ENCODE measurements at regions not wholly inside any gene's neighbourhood (a gene's known extent, or its start where the extent isn't known, plus 50 kb on each side); places are given as distances from the start of the nearest gene placed in this dataset.

DNA sequence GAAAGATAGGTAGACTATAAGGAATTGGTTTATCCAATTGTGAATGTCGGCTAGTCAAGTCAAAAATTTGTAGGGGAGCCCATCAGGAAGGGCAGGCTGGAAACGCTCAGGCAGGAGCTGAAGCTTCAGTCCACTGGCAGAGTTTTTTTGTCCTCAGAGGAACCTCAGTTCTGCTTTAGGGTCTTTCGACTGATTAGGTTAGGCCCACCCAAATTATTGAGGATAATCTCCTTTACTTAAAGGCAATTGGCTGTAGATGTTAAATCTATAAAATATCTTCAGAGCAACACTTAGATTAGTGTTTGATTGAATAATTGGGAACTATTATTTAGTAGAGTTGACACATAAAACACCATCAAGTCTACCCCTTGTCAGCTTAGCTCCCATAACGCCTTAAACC, 105.5 kb upstream of the ARHGAP5 start:
- H3K27ac ChIP-seq (ENCODE audit: low read depth, low read length) = no peak overlapping the region
- no peaks in the 10 kb centered on the region for H3K36me3 ChIP-seq (ENCODE audit: insufficient read depth, low read length)

DNA sequence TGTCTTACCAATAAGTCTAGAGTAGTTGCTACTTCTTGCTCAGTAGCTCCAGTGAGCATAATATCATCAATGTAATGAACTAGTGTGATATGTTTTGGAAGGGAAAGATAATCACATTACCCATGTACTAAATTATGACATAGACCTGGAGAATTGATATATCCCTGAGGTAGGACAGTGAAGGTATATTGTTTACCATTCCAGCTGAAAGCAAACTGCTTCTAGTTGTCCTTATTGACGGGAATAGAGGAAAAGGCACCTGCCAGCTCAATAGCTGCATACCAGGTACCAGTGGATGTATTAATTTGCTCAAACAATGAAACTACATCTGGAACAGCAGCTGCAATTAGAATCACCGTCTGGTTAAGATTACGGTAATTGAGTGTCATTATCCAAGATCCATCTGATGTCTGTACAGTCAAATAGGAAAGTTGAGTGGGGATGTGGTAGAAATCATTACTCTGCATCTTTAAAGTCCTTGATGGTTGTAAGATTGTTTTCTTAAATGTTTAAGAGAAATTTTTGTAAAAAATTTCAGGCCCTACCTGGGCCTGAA, 100.0 kb upstream of the ARHGAP5 start:
- no peak overlapping the region for H3K4me3 ChIP-seq (ENCODE audit: low read depth, low read length)
- H3K36me3 ChIP-seq (ENCODE audit: insufficient read depth, low read length) = no peaks in the 10 kb centered on the region
- H3K27me3 ChIP-seq (ENCODE audit: insufficient read depth, low read length) = no peaks in the 10 kb centered on the region; the same call in 1 of the 2 replicates
- H3K4me1 ChIP-seq (ENCODE audit: control insufficient read depth, insufficient read depth, low read length, unreplicated experiment) = no peaks in the 10 kb centered on the region
- H3K27ac ChIP-seq (ENCODE audit: low read depth, low read length) = no peak overlapping the region
- no peak overlapping the region for H2AFZ ChIP-seq (ENCODE audit: low read length, unreplicated experiment)
- no peaks in the 10 kb centered on the region for H3K79me2 ChIP-seq (ENCODE audit: control insufficient read depth, insufficient read depth, low read length, unreplicated experiment)

More for the DNA sequence above, 105.5 kb upstream of the ARHGAP5 start:
- Histone ChIP-seq H3K79me2 (ENCODE audit: control insufficient read depth, insufficient read depth, low read length, unreplicated experiment) (no peaks in the 10 kb centered on the region), H3K27me3 (ENCODE audit: insufficient read depth, low read length) (no peaks in the 10 kb centered on the region; the same call in 1 of the 2 replicates), H3K4me1 (ENCODE audit: control insufficient read depth, insufficient read depth, low read length, unreplicated experiment) (peaks cover 5% of the 10 kb centered on the region), H2AFZ (ENCODE audit: low read length, unreplicated experiment) (no peak overlapping the region), H3K4me3 (ENCODE audit: low read depth, low read length) (no peak overlapping the region)

DNA sequence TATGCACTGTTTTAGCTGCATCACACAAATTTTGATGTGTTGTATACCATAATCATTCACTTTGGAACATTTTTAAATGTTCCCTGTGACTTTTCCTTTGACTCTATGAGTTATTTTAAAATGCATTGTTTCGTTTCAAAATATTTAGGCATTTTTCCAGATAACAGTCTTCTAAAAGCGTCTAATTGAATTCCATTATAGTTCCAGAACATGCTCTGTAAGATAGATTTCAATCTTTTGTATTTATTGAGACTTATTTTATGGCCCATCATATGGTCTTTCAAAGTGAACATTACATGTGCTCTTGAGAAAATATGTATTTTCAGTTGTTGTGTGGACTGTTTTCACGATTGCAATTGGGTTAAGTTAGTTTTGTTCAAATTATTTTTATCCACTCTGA, 98.7 kb upstream of the ARHGAP5 start:
- H3K79me2 ChIP-seq (ENCODE audit: control insufficient read depth, insufficient read depth, low read length, unreplicated experiment) = no peaks in the 10 kb centered on the region
- no peaks in the 10 kb centered on the region for H3K36me3 ChIP-seq (ENCODE audit: insufficient read depth, low read length)
- H2AFZ ChIP-seq (ENCODE audit: low read length, unreplicated experiment) = no peak overlapping the region
- H3K27me3 ChIP-seq (ENCODE audit: insufficient read depth, low read length) = no peaks in the 10 kb centered on the region
- no peak overlapping the region for H3K27ac ChIP-seq (ENCODE audit: low read depth, low read length)
- H3K4me3 ChIP-seq (ENCODE audit: low read depth, low read length) = no peak overlapping the region
- no peaks in the 10 kb centered on the region for H3K4me1 ChIP-seq (ENCODE audit: control insufficient read depth, insufficient read depth, low read length, unreplicated experiment)

DNA sequence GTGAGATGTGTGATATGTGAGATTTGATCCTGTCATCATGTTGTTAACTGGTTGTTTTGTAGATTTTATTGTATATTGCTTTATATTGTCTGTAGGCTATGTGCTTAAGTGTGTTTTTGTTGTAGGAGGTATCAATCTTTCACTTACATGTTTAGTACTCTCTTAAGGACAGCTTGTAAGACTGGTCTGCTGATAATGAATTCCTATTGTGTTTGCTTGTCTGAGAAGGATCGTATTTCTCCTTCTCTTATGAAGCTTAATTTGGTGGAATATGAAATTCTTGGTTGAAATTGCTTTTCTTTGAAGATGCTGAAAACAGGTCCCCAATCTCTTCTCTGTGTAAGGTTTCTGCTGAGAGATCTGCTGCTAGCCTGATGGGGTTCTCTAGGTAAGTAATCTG, 94.5 kb upstream of the ARHGAP5 start:
- Histone ChIP-seq H3K79me2 (ENCODE audit: control insufficient read depth, insufficient read depth, low read length, unreplicated experiment) (no peaks in the 10 kb centered on the region), H3K27me3 (ENCODE audit: insufficient read depth, low read length) (no peaks in the 10 kb centered on the region)

DNA sequence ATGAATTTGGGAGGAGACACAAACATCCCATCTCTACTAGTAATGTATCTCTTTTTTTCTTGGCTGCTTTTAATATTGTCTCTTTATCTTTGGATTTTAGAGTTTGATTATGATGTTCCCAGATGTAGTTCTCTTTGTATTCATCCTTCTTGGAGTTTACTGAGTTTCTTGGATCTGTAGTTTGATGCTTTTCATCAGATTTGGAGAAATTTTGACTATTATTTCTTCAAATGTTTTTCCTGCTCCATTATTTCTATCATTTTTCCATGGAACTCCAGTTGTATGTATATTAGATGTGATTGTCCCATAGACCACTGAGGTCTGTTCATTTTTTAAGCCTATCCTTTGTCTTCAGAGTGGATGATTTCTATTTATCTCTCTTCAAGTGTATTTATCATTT, 90.7 kb upstream of the ARHGAP5 start:
- peaks cover 10% of the 10 kb centered on the region for H3K4me1 ChIP-seq (ENCODE audit: control insufficient read depth, insufficient read depth, low read length, unreplicated experiment)
- H3K36me3 ChIP-seq (ENCODE audit: insufficient read depth, low read length) = no peaks in the 10 kb centered on the region; the same call in 1 of the 2 replicates
- H3K27ac ChIP-seq (ENCODE audit: low read depth, low read length) = no peak overlapping the region
- no peaks in the 10 kb centered on the region for H3K27me3 ChIP-seq (ENCODE audit: insufficient read depth, low read length)
- no peak overlapping the region for H2AFZ ChIP-seq (ENCODE audit: low read length, unreplicated experiment)
- H3K4me3 ChIP-seq (ENCODE audit: low read depth, low read length) = no peak overlapping the region
- H3K79me2 ChIP-seq (ENCODE audit: control insufficient read depth, insufficient read depth, low read length, unreplicated experiment) = no peaks in the 10 kb centered on the region

More for the DNA sequence above, 94.5 kb upstream of the ARHGAP5 start:
- H3K4me3 ChIP-seq (ENCODE audit: low read depth, low read length) = no peak overlapping the region
- H3K4me1 ChIP-seq (ENCODE audit: control insufficient read depth, insufficient read depth, low read length, unreplicated experiment) = no peaks in the 10 kb centered on the region
- H3K27ac ChIP-seq (ENCODE audit: low read depth, low read length) = no peak overlapping the region
- no peaks in the 10 kb centered on the region; the same call in 1 of the 2 replicates for H3K36me3 ChIP-seq (ENCODE audit: insufficient read depth, low read length)
- no peak overlapping the region for H2AFZ ChIP-seq (ENCODE audit: low read length, unreplicated experiment)

DNA sequence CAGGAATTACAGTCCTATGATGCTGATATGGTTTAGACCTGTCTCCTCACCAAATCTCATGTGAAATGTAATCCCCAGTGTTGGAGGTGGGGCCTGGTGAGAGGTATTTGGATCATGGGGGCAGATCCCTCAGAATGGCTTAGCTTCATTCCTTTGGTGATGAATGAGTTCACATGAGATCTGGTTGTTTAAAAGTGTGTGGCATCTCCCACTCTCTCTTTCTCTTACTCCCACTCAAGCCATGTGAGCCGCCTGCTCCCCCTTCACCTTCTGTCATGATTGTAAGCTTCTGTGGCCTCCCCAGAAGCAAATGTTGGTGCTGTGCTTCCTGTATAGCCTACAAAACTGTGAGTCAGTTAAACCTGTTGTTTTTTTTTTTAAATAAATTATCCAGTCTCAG, 89.4 kb upstream of the ARHGAP5 start:
- peaks cover 22% of the 10 kb centered on the region for H3K4me1 ChIP-seq (ENCODE audit: control insufficient read depth, insufficient read depth, low read length, unreplicated experiment)
- H3K4me3 ChIP-seq (ENCODE audit: low read depth, low read length) = no peak overlapping the region
- H2AFZ ChIP-seq (ENCODE audit: low read length, unreplicated experiment) = no peak overlapping the region
- no peak overlapping the region for H3K27ac ChIP-seq (ENCODE audit: low read depth, low read length)
- no peaks in the 10 kb centered on the region for H3K79me2 ChIP-seq (ENCODE audit: control insufficient read depth, insufficient read depth, low read length, unreplicated experiment)
- H3K27me3 ChIP-seq (ENCODE audit: insufficient read depth, low read length) = no peaks in the 10 kb centered on the region
- H3K36me3 ChIP-seq (ENCODE audit: insufficient read depth, low read length) = no peaks in the 10 kb centered on the region; the same call in 1 of the 2 replicates

DNA sequence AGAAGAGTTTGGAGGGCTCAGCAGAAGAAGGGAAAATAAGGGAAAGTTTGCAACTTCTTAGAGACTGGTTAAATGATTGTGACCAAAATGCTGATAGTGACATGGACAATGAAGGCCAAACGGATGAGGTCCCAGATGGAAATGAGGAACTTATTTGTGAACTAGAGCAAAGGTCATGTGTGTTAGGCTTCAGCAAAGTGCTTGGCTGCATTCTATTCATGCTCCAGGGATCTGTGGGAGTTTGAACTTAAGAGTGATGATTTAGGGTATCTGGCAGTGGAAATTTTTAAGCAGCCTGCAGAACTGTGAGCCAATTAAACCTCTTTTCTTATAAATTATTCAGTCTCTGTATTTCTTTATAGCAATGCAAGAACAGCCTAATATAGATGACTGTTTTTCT, 88.9 kb upstream of the ARHGAP5 start:
- H3K4me1 ChIP-seq (ENCODE audit: control insufficient read depth, insufficient read depth, low read length, unreplicated experiment) = peaks cover 27% of the 10 kb centered on the region
- H3K79me2 ChIP-seq (ENCODE audit: control insufficient read depth, insufficient read depth, low read length, unreplicated experiment) = no peaks in the 10 kb centered on the region
- H3K4me3 ChIP-seq (ENCODE audit: low read depth, low read length) = no peak overlapping the region
- no peaks in the 10 kb centered on the region for H3K27me3 ChIP-seq (ENCODE audit: insufficient read depth, low read length)
- no peaks in the 10 kb centered on the region; the same call in 1 of the 2 replicates for H3K36me3 ChIP-seq (ENCODE audit: insufficient read depth, low read length)
- H2AFZ ChIP-seq (ENCODE audit: low read length, unreplicated experiment) = no peak overlapping the region
- H3K27ac ChIP-seq (ENCODE audit: low read depth, low read length) = no peak overlapping the region

DNA sequence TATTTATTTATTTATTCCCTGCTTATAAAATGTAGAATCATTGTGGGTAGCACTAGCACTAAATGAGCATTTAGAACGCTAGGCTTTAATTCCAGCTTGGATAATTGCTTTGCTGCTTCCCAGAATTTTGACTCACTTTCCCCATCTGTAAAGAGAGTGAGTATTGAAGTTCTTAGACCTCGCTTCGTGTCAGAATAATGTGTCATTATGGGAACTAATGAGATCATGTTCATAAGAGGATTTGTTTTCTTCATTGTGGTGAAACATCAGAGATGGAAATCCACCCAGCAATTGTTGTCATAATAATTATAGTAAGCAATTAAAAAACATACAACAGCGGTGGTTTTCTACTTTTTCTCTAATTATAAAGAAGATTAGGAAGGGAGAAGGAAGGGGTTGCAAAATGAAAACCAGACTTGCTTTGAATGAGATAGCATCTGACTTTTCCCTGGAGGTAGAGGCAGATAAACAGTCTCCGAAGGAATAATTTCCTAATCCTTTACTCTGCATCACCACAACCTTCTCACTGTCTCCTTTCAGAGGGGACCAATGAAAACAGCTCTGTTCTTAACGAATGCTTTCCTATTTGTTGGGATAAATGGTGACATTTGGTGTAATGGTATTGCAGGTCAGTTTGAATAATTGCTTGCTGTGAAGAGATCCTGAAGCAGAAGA, 86.8 kb upstream of the ARHGAP5 start:
- no peaks in the 10 kb centered on the region for H3K79me2 ChIP-seq (ENCODE audit: control insufficient read depth, insufficient read depth, low read length, unreplicated experiment)
- no peak overlapping the region for H2AFZ ChIP-seq (ENCODE audit: low read length, unreplicated experiment)
- H3K4me1 ChIP-seq (ENCODE audit: control insufficient read depth, insufficient read depth, low read length, unreplicated experiment) = peaks cover 48% of the 10 kb centered on the region
- H3K27me3 ChIP-seq (ENCODE audit: insufficient read depth, low read length) = no peaks in the 10 kb centered on the region
- H3K36me3 ChIP-seq (ENCODE audit: insufficient read depth, low read length) = no peaks in the 10 kb centered on the region; the same call in 1 of the 2 replicates
- no peak overlapping the region for H3K4me3 ChIP-seq (ENCODE audit: low read depth, low read length)
- no peak overlapping the region for H3K27ac ChIP-seq (ENCODE audit: low read depth, low read length)

DNA sequence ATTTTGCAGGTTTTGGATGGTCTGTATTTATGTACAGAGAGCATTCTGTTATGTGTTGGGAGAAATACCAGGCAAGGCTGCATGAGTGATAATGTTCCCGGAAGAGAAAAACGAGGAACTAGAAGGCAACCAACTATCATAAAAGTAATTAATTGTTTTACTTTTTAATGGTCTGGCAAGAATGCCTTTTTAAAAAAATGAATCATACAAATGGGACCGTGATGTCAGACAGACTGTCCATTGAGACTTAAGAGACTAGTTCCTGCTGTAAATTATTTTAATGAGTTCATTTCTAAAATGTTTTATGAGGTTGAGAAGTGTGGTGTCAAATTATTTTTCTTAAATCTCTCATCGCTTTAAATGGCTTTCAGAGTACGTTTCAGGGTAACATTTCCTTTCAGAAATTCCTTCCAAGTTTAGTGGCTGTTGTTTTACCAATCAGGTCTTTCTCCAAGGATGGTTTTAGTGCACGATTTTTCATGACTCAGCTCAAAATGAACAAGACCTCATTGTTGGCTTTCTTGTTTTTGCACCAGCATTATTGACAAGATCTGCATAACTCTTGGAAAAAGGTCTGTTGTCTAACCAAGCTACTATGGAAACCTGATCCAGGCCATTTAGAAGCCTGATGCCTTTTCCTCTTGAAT, 86.1 kb upstream of the ARHGAP5 start:
- Histone ChIP-seq H3K4me1 (ENCODE audit: control insufficient read depth, insufficient read depth, low read length, unreplicated experiment) (peaks cover 49% of the 10 kb centered on the region), H3K36me3 (ENCODE audit: insufficient read depth, low read length) (no peaks in the 10 kb centered on the region; the same call in 1 of the 2 replicates), H3K4me3 (ENCODE audit: low read depth, low read length) (no peak overlapping the region), H2AFZ (ENCODE audit: low read length, unreplicated experiment) (no peak overlapping the region), H3K79me2 (ENCODE audit: control insufficient read depth, insufficient read depth, low read length, unreplicated experiment) (no peaks in the 10 kb centered on the region), H3K27ac (ENCODE audit: low read depth, low read length) (peak overlapping the region; percentile 72), H3K27me3 (ENCODE audit: insufficient read depth, low read length) (no peaks in the 10 kb centered on the region)

DNA sequence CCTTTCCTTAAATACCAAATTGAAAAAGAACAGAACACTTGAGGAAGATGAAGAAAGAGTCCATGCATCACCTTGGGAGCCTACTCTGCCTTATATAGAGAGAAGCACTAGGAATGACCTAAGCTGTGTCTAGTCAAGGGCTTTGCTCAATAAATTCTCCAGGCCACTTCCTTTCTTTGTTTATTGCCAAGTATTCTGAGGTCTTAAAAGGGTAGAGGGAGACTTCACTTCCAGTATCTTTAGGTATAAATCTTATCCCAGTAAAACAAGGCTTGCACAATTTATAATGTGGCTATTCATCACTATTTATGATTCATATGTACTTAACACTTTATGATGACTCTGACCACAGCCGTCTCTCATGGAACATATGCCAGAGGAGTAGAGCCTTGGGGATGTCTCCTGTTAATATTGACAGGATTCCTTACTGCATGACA, 85.1 kb upstream of the ARHGAP5 start:
- Histone ChIP-seq H2AFZ (ENCODE audit: low read length, unreplicated experiment) (no peak overlapping the region), H3K4me1 (ENCODE audit: control insufficient read depth, insufficient read depth, low read length, unreplicated experiment) (peaks cover 57% of the 10 kb centered on the region), H3K4me3 (ENCODE audit: low read depth, low read length) (no peak overlapping the region), H3K27ac (ENCODE audit: low read depth, low read length) (peak overlapping the region; percentile 79), H3K36me3 (ENCODE audit: insufficient read depth, low read length) (no peaks in the 10 kb centered on the region), H3K79me2 (ENCODE audit: control insufficient read depth, insufficient read depth, low read length, unreplicated experiment) (no peaks in the 10 kb centered on the region), H3K27me3 (ENCODE audit: insufficient read depth, low read length) (no peaks in the 10 kb centered on the region)

All from ACC112 (cell line).